G401 (cell line): ENCODE measurements at regions not wholly inside any gene's neighbourhood (a gene's known extent, or its start where the extent isn't known, plus 50 kb on each side); places are given as distances from the start of the nearest gene placed in this dataset.
A peak's percentile ranks its signal among the peaks of the same experiment; 100 is the strongest.
"Not testable (repeated sequence)": the region's sequence is repeated elsewhere in the genome, so short reads cannot be mapped to it uniquely, and the experiment has no call there.

Source experiments
- DNase-seq: peaks from one replicate; pipeline ENCODE4 v3.0.0-alpha.2; 2015; ENCODE audit warnings: low spot score
- in situ Hi-C: cut with HindIII; loops from 2 replicates; pipeline ENCODE4 v1.10.0; 2016; ENCODE audit warnings: low sequenced_read_pairs, mixed read lengths

- in situ Hi-C loops = no loop called here
- no peak for DNase-seq
These were observed 262.5 kb upstream of the CAND1 start for GRCh38 chr12:67006610-67007009.

- no peak for DNase-seq
- in situ Hi-C loops = no loop called here
These were observed 254.5 kb upstream of the CAND1 start for GRCh38 chr12:67014642-67015041.

- in situ Hi-C loops = no loop called here
- no peak for DNase-seq
These were observed 251.1 kb upstream of the CAND1 start for GRCh38 chr12:67018105-67018504.

- DNase-seq = no peak
- in situ Hi-C loops = no loop called here
These were observed 250.1 kb upstream of the CAND1 start for GRCh38 chr12:67019070-67019469.

- in situ Hi-C loops = no loop called here
- peak; percentile 10 for DNase-seq
These were observed 243.5 kb upstream of the CAND1 start for GRCh38 chr12:67025543-67026114.

GRCh38 chr12:67026487-67027246, 242.5 kb upstream of the CAND1 start:
- in situ Hi-C loops = no loop called here
- no peak for DNase-seq

GRCh38 chr12:67028529-67028928, 240.6 kb upstream of the CAND1 start:
- in situ Hi-C loops = no loop called here

GRCh38 chr12:67034110-67034879, 234.9 kb upstream of the CAND1 start:
- DNase-seq = no peak
- in situ Hi-C loops = no loop called here

More at GRCh38 chr12:67028529-67028928, 240.6 kb upstream of the CAND1 start:
- no peak for DNase-seq

GRCh38 chr12:67035121-67035520, 234.0 kb upstream of the CAND1 start:
- in situ Hi-C loops = no loop called here
- no peak for DNase-seq

- in situ Hi-C loops = no loop called here
These were observed 230.7 kb upstream of the CAND1 start for GRCh38 chr12:67038486-67038885.

GRCh38 chr12:67039995-67040860, 228.9 kb upstream of the CAND1 start:
- in situ Hi-C loops = no loop called here
- DNase-seq = no peak

More at GRCh38 chr12:67038486-67038885, 230.7 kb upstream of the CAND1 start:
- no peak for DNase-seq

GRCh38 chr12:67040861-67041137, 228.4 kb upstream of the CAND1 start:
- DNase-seq = no peak
- in situ Hi-C loops = no loop called here

GRCh38 chr12:67042697-67043131, 226.4 kb upstream of the CAND1 start:
- DNase-seq = peak; percentile 79
- in situ Hi-C loops = no loop called here

GRCh38 chr12:67043771-67044170, 225.4 kb upstream of the CAND1 start:
- no peak for DNase-seq
- in situ Hi-C loops = no loop called here

- DNase-seq = no peak
- in situ Hi-C loops = no loop called here
These were observed 223.5 kb upstream of the CAND1 start for GRCh38 chr12:67045650-67046049.

- in situ Hi-C loops = no loop called here
- DNase-seq = no peak
These were observed 223.1 kb upstream of the CAND1 start for GRCh38 chr12:67046062-67046461.

- in situ Hi-C loops = no loop called here
- DNase-seq = no peak
These were observed 221.5 kb upstream of the CAND1 start for GRCh38 chr12:67047634-67048033.

GRCh38 chr12:67048371-67048770, 220.8 kb upstream of the CAND1 start:
- DNase-seq = no peak
- in situ Hi-C loops = no loop called here

- DNase-seq = not testable (repeated sequence)
These were observed 220.0 kb upstream of the CAND1 start for GRCh38 chr12:67049199-67049598.

GRCh38 chr12:67052981-67053380, 216.2 kb upstream of the CAND1 start:
- DNase-seq = no peak
- in situ Hi-C loops = no loop called here

More at GRCh38 chr12:67049199-67049598, 220.0 kb upstream of the CAND1 start:
- in situ Hi-C loops = not testable (repeated sequence)
